HG02571 (cell line): ENCODE measurements at regions not wholly inside any gene's neighbourhood (a gene's known extent, or its start where the extent isn't known, plus 50 kb on each side); places are given as distances from the start of the nearest gene placed in this dataset.

Experiments used
- ATAC-seq: cut with Tn5 transposase; IDR thresholded peaks from one replicate; pipeline ENCODE4 v1.9.1; 2021; ENCODE audit warnings: mild to moderate bottlenecking, moderate library complexity; ENCODE audit not compliant: unreplicated experiment

DNA sequence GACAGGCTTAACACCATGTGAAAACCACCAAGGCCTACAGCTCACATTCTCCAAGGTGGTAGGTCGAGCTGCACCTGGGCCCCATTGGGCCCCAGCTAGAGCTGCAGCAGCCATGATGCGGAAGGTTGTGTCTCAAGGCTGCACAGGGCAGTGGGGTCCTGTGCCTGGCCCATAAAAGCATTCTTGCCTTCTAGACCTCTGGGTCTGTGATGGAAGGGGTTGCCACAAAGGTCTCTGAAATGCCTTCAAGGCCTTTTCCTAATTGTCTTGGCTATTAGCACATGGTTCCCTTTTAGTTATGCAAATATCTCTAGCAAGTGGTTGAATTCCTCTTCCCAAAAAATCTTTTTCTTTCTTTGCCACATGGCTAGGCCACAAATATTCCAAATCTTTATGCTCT, 52.5 kb upstream of the C11orf58 start:
- no peak for ATAC-seq

DNA sequence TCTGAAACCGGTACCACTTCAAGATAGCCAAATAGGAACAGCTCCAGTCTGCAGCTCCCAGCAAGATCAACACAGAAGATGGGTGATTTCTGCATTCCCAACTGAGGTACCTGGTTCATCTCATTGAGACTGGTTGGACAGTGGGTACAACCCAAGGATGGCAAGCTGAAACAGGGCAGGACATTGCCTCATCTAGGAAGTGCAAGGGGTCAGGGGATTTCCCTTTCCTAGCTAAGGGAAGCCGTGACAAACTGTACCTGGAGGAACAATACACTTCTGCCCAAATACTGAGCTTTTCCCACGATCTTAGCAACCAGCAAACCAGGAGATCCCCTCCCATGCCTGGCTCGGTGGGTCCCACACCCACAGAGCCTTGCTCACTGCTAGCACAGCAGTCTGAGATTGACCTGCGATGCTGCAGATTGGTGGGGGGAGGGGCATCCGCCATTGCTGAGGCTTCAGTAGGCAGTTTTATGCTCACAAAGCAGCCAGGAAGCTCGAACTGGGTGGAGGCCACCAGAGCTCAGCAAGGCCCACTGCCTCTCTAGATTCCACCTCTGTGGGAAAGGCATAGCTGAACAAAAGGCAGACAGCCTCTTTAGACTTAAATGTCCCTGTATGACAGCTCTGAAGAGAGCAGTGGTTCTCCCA, 59.9 kb upstream of the C11orf58 start:
- ATAC-seq: no peak

DNA sequence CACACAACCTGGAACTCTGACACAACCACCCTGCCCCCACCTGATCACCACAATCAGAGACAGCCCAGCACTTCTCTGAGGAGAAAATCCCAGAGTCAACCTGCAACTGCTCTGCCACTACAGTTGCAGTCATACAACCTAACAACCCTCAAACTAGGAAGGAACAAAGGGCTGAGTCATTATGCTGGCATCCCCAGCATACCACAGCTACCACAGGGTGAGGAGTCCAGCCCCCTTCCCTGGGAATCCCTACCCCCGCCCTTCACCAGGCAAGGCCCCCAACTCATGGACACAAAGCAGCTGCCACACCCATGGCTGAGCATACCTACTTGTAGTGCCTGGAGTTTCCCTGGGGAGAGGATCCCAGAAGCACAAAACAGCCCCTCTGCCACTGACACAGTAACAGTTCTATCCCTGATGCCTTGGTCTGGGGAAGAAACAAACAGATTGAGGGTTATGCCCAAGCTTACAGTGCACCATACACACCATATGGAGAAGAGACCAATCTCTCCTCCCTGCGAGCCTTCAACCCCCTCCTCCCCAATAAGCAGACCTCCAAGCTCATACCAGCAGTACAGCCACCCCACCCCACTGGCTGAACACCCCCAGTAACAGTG, 68.5 kb upstream of the C11orf58 start:
- no peak for ATAC-seq

DNA sequence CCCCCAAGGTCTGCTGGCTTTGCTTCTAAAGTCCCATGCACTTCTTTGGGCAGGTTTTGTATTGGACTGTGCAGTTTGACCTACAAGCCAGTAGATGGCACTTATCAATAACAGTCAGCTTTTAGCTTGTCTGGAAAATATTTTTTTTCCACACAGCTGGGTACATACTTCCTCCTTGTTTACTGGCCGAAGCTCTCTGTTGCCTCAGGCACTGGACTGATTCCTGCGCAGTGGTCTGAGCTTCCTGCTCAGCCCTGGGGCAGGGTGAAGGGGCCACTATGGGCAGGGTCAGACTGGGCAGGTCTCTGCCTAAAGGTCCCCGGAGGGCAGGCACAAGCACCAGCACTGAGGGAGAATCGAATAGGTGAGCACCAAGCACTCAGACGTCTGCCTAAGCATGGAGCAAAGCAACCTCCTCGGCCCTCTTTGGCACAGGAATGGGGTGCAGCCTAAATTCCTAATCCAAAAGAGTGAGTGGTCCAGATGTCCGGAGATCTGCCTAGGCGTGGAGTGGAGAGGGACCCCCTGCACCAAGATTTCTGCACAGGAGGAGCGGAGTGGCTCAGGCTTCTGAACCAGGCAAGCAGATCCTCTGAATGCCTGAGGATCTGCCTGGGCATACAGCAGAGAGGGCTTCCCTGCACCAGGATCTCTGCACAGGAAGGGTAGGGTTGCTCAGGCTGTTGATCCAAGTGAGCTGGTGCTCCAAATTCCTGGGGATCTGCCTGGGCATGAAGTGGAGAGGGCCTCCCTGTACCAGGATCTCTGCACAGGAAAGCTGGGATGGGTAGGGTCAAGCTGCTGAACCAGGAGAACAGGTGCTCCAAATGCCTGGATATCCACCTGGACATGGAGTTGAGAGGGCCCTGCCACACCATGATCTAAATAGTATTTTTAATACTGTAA, 105.9 kb upstream of the C11orf58 start:
- ATAC-seq: no peak

DNA sequence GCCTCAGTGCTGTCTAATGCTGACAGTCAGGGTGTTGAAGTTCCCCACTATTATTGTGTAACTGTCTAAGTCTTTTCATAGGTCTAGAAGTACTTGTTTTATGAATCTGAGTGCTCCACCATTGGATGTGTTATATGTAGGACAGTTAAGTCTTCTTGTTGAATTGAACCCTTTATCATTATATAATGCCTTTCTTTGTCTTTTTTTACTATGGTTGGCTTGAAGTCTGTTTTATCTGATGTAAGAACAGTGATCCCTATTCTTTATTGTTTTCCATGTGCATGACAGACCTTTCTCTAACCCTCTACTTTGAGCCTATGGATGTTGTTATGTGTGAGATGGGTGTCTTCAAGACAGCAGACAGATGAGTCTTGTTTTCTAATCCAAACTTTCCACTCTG, 107.8 kb upstream of the C11orf58 start:
- ATAC-seq: no peak

DNA sequence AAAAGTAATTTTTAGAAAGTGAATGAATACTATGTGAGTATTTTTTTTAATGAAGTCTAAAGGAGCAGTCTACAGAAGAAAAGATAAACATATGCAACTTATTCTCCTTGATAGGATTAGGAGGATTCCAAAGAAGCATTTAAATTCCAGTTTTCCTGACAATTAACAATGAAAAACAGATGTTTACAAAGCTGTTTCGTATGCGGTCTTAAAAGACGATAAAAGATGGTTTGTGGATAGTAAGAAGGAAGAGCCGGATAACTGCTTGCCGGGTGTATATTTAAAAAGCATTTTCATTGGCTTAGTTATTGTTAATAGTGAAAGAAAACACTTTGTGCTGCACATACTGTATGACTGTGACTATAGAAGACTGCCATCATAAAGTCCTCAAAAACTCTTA, 120.0 kb upstream of the C11orf58 start:
- ATAC-seq: no peak

DNA sequence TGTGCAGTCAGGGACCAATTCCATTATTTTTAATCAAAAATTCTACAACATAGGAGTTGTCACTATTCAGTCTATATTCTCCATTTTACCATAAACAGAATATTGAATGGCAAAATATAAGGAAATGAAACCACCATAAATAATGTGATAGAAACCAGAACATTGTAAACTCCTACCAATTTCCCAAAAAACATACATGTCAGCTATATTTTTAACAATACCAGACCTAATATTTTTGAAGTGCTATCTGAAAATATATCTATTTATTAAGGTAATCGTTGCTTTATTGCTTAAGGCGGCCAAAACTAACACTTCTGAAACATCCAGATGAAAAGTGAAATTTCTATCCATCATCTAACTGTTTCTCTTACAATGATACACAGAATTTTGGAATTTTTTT, 123.0 kb upstream of the C11orf58 start:
- no peak for ATAC-seq

DNA sequence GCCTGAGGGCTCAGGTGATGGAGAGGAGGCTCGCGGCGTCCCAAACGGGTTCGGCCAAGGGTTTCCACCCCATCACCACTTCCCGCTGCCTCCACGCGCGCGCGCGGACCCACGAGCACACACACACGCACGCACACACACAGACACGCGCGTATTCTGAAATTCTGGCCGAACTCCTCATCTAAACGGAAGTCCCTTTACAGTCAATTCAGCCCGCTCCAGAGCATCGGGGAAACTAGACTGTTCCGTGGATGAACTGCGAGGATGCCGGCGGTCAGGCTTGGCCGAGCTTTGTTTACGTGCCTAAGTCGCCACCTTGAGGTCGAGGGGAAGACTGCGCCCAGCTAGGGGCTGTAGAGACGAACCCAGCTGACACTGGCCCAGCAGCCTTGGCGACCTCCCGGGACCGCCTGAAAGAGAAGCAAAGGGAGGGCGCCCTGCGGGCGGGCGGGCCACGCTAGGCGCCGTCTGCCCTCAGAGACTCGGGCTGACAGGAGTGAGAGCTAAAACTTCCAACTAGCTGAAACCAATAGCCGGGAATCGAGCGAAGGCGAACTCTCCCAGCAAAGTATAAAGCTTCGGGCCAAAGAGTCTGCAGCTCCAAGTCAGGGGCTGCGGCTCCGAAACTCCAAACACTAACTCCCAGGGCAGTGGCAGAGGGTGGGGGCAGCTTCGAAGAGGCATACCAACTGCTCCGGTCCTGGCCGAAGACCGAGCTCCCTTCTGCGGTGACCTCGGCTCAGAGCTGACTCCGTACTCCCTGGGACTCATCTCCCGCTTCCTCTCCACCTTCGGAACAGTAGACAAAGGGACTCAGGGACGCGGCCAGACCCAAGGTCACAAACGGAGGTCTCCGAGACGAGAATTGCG, 124.7 kb upstream of the C11orf58 start:
- peak; percentile 98 for ATAC-seq

DNA sequence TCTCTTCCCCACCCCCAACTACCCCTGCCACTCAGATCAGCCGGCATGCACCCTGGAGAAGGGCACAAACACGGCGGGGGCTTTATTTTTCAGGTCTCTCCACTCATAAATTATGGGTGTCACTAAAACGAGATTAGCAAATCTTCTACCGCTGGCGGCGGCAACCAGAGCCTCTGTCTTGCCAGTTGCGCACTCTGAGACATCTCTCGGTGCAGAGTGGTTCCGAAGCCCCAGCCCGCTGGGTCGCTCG, 125.3 kb upstream of the C11orf58 start:
- no peak for ATAC-seq

DNA sequence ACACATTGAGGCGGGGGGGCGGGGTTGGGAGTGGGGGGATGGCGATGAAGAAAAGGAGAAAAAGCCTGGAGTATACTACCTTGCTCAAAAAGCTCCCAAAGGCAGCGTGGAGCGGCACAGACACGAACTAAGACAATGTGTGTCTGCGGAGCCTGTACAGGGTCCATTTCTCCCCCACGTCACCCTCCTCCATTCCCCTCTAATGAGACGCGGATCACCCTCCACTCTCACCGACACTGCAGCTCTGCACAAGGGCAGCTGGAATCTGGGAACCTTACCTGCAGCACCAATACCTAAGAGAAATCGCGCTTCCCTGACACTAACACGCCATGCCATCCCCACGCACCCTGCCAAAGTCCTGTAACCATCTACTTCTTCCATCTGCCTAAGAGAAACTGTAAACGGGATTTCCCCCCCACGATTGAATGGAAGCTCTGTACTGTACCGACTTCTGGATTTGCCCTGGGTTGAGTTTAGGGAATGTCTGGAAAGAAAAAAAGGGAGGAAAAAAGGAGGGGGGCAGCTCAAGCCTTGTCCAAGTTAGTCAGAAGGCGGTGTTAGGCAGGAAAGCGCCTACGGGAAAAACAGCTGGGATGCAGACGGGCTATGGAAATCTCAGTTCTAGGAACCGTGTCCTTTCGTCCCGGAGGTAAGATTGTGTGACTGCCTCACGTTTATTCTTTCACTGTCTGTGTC, 125.7 kb upstream of the C11orf58 start:
- no peak for ATAC-seq

DNA sequence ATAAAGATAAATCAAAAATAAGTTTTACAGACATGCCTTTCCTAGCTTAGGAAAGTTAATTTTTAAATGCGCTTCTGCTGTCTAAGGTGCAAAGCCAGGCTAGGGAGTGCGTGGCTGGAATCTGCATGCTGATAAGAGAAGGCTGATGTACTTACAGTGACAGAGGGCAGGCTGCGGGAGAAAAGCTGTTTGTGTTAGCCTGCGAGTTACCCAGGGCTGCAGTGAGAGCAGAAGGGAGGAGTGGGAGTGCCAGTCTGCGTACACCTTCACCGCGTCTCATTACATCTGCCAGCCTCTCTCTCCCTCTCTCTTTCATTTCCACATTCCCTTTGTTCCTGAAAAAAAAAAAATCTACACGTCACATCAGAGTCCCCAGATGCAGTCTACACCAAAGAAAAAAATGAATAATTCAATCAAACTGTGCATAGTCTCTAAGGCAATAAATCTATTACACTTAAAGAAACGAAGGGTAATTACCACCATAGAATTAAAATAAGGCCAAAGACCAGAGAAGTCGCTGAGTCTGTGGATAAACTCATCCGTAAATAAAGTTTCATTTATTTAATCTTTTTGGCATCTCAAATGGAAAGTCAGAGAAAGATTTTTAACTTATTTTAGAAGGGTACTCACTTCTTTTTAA, 126.4 kb upstream of the C11orf58 start:
- no peak for ATAC-seq

DNA sequence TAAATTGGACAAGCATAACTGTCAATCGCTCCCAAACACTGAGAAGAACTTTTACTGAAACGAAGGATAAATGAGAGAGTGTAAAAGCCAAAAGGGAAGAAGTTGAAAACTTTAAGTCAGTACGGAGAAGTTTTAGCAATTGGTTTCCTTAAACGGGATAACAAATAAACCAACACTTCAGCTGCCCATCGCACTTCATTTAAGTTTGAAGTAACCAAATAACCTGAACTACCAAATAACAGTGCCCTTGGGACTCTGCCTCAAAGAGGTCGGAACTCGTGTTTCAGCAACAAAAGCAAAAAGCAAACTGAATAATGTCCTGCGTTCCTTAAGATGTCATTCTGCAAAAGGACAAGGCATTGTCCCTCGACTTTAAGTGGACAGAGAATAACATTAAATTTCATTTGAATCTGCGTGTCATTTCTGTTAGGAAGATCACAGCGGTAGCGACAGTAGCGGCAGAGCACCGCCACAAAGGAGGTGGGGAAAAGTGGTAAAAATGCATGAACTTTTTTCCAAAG, 127.0 kb upstream of the C11orf58 start:
- no peak for ATAC-seq

DNA sequence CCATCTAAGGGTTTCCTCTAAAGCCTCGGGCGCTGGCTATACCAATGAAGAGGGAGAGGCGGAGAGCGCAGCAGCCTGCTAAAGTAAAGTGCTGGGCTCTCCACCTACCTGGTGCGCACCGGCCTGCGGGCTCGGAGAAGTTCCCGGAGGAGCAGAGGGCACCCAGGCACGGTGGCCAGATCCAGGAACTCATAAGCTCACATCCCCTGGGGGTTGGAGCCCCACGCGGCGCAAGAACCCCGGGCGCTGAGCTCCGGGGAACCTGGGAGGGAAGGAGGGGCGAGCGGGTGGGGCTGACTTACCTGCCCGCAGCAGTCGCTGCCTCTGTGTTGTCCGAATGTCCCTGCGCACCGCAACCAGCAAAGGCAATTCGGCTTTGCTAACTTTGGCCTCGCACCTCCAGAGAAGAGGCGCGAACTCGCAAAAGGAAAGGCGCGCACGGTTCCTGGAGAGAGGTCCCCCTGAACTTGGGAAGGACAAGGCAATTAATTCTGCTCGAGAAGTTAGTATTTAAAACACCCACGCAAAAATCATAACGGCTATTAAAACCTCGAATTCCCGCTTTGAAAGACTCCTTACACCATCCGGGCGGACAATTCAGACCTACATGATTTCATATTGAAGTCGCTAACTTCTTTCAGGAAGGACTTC, 127.6 kb upstream of the C11orf58 start:
- ATAC-seq: no peak

DNA sequence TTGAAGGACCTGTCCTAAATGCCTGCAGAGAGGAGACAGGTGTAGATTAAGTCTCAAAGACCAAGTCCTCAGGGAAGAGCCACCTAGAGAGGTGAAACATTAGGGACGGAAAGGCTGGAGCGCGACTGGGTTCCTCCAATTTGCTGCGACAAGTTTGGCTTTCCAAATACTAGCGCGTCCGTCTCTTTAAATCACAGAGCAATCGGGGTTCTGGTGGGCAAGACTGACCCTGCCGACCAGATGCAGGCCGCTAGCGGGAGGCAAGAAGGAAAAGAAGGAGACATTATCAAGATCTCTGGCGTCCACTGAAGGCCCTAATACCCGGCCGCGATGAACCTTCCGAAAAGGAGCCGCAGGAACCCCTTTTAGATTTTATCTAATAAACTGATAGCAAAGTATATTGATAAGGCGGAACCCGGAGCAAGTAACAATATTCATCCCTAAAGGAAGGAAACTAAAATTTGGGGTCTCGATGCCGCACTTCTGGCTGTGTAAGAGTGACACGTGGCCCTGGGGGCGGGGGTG, 128.2 kb upstream of the C11orf58 start:
- no peak for ATAC-seq

DNA sequence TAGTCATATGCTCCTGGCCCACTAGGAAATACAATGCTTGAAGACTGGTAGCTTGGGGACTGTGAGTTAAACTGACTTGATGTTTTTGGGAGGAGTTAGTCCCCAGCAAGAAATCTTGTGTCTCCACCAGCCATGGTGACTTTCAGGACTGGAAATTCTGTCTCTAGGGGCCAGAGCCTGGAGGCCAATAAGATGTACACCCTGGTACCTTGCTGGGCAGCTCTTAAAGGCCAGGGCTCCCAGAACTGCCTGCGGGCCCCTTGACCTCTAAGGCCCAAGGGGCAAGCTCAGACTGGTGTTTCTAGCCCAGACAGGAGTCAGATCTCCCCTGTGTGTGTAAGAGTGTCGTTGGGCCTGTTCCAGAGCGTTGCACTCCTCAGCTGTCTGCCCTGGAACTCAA, 128.7 kb upstream of the C11orf58 start:
- ATAC-seq: no peak

DNA sequence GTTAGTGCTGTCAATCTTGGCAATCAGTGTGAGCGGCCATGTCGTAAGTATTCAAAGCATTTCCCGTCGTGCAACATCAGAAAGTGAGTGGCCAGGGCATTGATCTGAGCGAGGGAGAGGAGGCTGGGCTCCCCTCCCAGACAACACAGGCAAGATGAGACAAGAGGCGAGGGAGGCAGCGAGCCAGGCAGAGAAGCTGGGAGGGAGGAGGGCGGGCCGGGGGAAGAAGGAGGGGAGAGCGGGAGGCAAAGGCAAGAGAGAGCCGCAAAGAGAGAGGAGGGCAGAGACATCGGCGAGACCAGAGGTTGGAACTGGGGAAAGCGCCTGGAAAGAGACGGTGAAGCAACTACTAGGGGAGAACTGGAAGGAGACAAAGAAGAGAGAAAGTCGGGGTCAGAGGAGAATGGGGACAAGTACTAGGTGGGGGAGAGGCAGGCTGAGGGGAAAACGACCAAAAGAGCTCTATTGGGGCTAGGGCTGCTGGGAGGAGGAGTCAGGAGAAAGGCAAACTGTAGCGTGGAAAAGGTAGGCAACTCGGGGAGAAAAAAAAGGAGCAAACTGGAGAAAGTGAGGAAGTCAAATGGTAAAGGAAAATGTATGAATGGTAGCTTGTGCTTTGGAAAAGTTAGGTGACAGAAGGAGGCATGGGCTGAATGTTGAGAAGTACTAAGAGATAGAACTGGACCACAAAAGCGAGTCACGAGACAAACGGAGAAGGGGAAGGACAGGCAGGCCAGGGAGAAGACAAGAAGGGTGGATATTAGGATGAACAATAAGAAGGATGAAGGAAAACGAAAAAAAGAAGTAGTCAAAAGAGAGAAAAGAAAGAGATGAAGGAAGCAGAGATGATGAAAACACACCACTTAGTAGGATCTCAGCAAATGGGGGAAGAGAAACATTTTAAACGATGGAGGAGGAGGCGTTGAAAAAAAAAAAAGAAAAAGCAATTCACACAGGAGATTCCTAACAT, 130.5 kb upstream of the C11orf58 start:
- no peak for ATAC-seq

DNA sequence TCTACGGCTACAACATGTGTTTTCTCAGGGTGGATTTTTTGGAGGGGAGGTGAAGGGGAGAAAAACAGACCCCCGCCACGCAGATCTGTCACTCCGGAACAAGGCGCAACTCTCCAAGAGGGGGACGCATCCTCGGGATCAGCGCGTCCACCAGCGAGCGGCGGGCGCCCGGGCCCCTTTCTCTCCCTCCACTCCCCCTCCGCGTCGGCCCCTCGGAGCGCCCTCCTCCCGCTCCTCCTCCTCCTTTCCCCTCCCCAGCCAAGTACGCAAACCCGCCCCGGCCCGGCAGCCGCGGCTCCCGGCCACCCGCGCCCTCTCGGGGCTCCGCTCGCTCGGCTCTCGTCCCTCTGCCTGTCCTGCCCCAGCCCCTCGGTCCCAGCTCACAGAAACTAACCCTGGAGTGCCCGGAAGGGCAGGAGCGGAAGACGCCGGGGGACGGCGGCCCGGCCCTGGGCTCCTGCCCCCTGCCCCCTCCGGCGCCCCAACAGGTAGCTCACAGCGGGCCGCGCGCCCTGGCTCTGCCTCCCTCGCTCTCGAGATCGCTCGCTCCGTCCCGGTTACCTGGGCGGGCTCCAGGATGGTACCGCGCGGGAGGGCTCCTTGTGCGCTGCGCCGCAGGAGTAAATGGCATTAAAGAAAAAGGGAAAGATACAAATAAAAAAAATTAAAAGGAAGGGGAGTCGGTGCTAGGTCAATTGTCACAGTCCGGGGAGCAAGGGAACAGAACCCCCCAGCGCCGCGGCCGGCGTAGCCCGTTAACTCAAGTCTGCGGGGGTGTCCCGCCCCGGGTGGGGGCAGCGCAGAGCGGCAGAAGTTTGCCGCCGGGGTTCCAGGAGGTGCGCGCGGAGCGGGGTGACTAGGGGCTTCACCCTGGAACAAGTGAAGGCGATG, 131.4 kb upstream of the C11orf58 start:
- ATAC-seq: no peak
